Calu3 (cell line): ENCODE measurements at regions not wholly inside any gene's neighbourhood (a gene's known extent, or its start where the extent isn't known, plus 50 kb on each side); places are given as distances from the start of the nearest gene placed in this dataset.
A peak's percentile ranks its signal among the peaks of the same experiment; 100 is the strongest.

Source experiments
- BruUV-seq: library from RNA; stranded (reverse); fragments of 400-500 nt; replicated peaks from 2 replicates; lab custom pipeline; 2021; lab: Mats Ljungman, UMichigan
- CTCF ChIA-PET: fragments of 300-600 bp; sonication (Branson Sonifier 250); formaldehyde crosslinking; loops from one replicate; lab custom pipeline; 2022; ENCODE audit warnings: antibody characterized with exemption; lab: Charles Lee
- DNase-seq: peaks from one replicate; pipeline ENCODE4 v3.0.0; 2022
- H3K27ac Mint-ChIP-seq: one replicate; pipeline ENCODE4 v1.8.0; 2022; ENCODE audit warnings: mixed read lengths; ENCODE audit not compliant: unreplicated experiment
- H3K27me3 Mint-ChIP-seq: one replicate; pipeline ENCODE4 v1.8.0; 2022; ENCODE audit warnings: mixed read lengths; ENCODE audit not compliant: unreplicated experiment
- H3K36me3 Mint-ChIP-seq: one replicate; pipeline ENCODE4 v1.8.0; 2022; ENCODE audit warnings: mild to moderate bottlenecking, moderate library complexity, mixed read lengths; ENCODE audit not compliant: insufficient read depth, unreplicated experiment
- H3K4me1 Mint-ChIP-seq: one replicate; pipeline ENCODE4 v1.8.0; 2022; ENCODE audit warnings: mild to moderate bottlenecking, low read depth, mixed read lengths; ENCODE audit not compliant: unreplicated experiment
- H3K4me3 Mint-ChIP-seq: one replicate; pipeline ENCODE4 v1.8.0; 2022; ENCODE audit warnings: mild to moderate bottlenecking, low read depth, moderate library complexity, mixed read lengths; ENCODE audit not compliant: unreplicated experiment
- H3K9me3 Mint-ChIP-seq: one replicate; pipeline ENCODE4 v1.8.0; 2022; ENCODE audit warnings: low read depth, mixed read lengths; ENCODE audit not compliant: unreplicated experiment
- CTCF ChIP-seq: fragments of 200-600 bp; IDR thresholded peaks from one replicate; pipeline ENCODE4 v1.8.0; 2022; ENCODE audit warnings: antibody characterized with exemption; ENCODE audit not compliant: unreplicated experiment
- intact Hi-C: fragments of 100-400 bp; cut with micrococcal nuclease; formaldehyde crosslinking; loops from one replicate; pipeline ENCODE4 v1.10.0; 2022; ENCODE audit not compliant: unreplicated experiment

GRCh38 chr2:71277536-71278103 is 50.7 kb upstream of the PAIP2B start:
- intact Hi-C loops: loop anchor here (2.0 to 10.0 kb wide), 2 partner anchors 53 to 123 kb away; no protein-coding TSS in a partner anchor
- peak; percentile 46 for TF ChIP-seq CTCF
- BruUV-seq: no TSS peak
- Mint-ChIP-seq H3K4me1 (peaks cover 20% of the 10 kb centered on the region), H3K9me3 (no peaks in the 10 kb centered on the region), H3K36me3 (peaks cover 22% of the 10 kb centered on the region), H3K27ac (peak overlapping the region; percentile 68), H3K27me3 (peaks cover 31% of the 10 kb centered on the region), H3K4me3 (peak overlapping the region; percentile 86)
- CTCF ChIA-PET: interaction anchor here (0.7 to 2.2 kb wide), 3 partner anchors 22 to 54 kb away, joined by 3 to 20 read pairs (median 3); partner anchors contain the start of genes PAIP2B and ZNF638
- DNase-seq: peak; percentile 71

GRCh38 chr2:71277147-71277475 is 50.2 kb upstream of the PAIP2B start:
- Mint-ChIP-seq H3K9me3 (no peaks in the 10 kb centered on the region), H3K4me1 (peaks cover 20% of the 10 kb centered on the region), H3K27ac (peak overlapping the region; percentile 68), H3K27me3 (peaks cover 36% of the 10 kb centered on the region), H3K36me3 (peaks cover 22% of the 10 kb centered on the region), H3K4me3 (peak overlapping the region; percentile 86)
- CTCF ChIA-PET: interaction anchor here (0.9 to 2.2 kb wide), 5 partner anchors 12 to 55 kb away, joined by 3 to 20 read pairs (median 6); partner anchors contain the start of genes PAIP2B and ZNF638
- TF ChIP-seq CTCF: no peak
- no TSS peak for BruUV-seq
- DNase-seq: no peak
- intact Hi-C loops: loop anchor here (2.0 to 10.0 kb wide), 2 partner anchors 52 to 122 kb away; no protein-coding TSS in a partner anchor

GRCh38 chr2:71276311-71277146 is 49.6 kb upstream of the PAIP2B start:
- BruUV-seq: no TSS peak
- no peak for TF ChIP-seq CTCF
- peaks cover 22% of the 10 kb centered on the region for H3K36me3 Mint-ChIP-seq
- CTCF ChIA-PET: interaction anchor here (0.9 to 2.2 kb wide), 4 partner anchors 12 to 55 kb away, joined by 3 to 20 read pairs (median 6); partner anchors contain the start of genes PAIP2B and ZNF638
- peak overlapping the region; percentile 86 for H3K4me3 Mint-ChIP-seq
- intact Hi-C loops: loop anchor here (2.0 to 10.0 kb wide), 2 partner anchors 52 to 122 kb away; no protein-coding TSS in a partner anchor
- H3K27ac Mint-ChIP-seq: peak overlapping the region; percentile 41
- H3K9me3 Mint-ChIP-seq: no peaks in the 10 kb centered on the region
- H3K27me3 Mint-ChIP-seq: peaks cover 42% of the 10 kb centered on the region
- H3K4me1 Mint-ChIP-seq: peaks cover 20% of the 10 kb centered on the region
- peak; percentile 98 for DNase-seq
